HG03439 (cell line): ENCODE measurements at regions not wholly inside any gene's neighbourhood (a gene's known extent, or its start where the extent isn't known, plus 50 kb on each side); places are given as distances from the start of the nearest gene placed in this dataset.
A peak's percentile ranks its signal among the peaks of the same experiment; 100 is the strongest.

Source experiments
- ATAC-seq: cut with Tn5 transposase; IDR thresholded peaks from one replicate; pipeline ENCODE4 v1.9.1; 2021; ENCODE audit warnings: mild to moderate bottlenecking, moderate library complexity; ENCODE audit not compliant: unreplicated experiment

DNA sequence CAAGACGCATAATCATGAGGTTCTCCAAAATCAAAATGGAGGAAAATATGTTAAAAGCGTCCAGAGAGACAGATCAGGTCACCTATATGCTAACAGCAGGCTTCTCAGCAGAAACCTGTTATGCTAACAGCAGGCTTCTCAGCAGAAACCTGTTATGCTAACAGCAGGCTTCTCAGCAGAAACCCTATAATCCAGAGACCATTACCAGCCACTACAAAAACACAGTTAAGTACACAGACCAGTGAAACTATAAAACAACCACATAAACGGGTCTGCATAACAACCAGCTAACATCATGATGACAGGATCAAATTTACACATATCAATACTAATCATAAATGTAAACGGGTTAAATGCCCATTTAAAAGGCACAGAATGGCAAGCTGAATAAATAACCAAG is 1548.4 kb upstream of the TMEFF2 start:
- no peak for ATAC-seq

DNA sequence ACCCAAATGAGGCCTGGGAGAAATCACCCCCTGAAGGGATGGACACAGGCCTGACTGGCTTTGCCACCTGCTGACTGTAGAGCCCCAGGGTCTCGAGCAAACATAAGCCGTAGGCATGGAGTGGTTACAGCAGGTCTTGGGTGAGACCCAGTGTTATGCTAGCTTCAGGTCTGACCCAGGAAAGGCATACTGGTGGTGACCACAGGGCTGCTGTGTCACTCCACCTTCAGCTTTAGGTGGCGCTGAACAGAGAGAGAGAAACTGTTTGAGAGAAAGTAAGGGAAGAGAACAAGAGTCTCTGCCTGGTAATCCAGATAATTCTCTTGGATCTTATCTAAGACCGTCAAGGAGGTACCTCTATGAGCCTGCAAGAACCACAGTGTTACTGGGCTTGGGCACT is 1544.2 kb upstream of the TMEFF2 start:
- no peak for ATAC-seq

- no peak for ATAC-seq
Observed at GRCh38 chr2:193712912-193713311, 1518.2 kb upstream of the TMEFF2 start.

GRCh38 chr2:193703411-193703810 is 1508.7 kb upstream of the TMEFF2 start:
- no peak for ATAC-seq

DNA sequence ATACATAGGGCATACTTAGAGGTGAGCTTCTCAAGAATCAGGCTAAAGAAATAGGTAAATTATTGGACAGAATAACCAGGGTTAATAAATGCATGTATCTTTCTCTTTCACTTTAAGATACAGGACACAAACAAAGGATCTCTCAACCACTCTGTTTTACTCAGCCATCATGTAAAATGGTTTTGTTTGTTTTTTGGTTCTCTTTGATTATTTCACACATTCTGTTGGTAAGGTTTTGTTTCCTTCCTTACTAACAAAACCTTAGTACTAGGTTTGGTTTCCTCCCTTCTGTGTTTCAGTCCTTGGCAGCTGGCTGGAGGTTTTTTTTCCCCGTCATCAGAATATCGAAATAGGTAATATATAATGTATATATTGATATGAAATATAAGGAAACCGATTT is 1506.8 kb upstream of the TMEFF2 start:
- no peak for ATAC-seq

DNA sequence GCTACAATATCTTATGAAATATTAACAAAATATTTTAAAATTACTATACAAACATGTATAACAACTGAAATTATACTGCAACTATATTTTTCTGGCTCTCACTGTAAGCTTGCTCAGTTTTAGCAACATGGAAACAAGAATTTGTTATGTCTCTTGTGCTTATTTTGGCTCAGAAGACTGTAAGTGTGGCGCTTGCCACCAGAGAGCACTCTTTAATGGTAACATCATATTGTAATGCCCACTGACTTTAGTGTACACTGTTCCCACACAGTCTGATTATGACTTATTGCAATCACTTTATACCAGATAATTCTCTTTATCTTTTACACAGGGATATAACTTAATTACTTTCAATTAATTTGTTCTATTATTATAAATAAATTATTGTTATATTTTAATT is 1500.6 kb upstream of the TMEFF2 start:
- ATAC-seq = no peak

DNA sequence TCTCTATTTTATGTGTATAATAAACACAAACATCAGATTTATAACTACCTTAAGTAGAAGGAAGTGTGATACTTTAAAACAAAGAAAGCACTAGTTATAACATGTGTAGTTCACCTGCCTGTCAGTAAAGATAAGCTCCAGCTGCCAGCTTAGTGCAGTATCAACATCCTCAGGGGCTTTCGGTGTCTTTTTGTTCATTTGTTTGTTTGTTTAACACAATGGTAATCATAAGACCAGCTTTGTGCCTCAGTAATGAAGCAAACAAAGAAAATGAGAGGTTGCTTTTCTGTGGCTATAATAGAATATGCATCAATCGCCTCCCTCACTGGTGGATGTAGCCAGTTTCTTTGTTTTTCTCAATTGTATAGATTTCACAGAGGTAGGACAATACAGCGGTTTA is 1499.0 kb upstream of the TMEFF2 start:
- no peak for ATAC-seq

GRCh38 chr2:193690572-193690971 is 1495.8 kb upstream of the TMEFF2 start:
- no peak for ATAC-seq

DNA sequence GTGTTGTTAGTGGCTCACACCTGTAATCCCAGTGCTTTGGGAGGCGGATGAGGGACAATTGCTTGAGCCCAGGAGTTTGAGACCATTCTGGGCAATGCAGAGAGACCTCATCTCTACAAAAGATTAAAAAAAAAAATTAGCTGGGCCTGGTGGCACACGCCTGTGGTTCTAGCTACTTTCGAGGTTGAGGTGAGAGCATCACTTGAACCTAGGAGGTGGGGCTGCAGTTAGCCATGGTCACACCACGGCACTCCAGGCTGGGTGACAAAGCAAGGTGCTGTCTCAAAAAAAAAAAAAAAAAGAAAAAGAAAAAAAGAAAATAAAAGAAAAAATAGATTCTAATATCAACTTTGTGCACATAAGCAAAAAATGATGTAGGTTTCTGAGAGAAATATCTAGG is 1492.5 kb upstream of the TMEFF2 start:
- no peak for ATAC-seq

GRCh38 chr2:193679847-193680246 is 1485.1 kb upstream of the TMEFF2 start:
- ATAC-seq = no peak

DNA sequence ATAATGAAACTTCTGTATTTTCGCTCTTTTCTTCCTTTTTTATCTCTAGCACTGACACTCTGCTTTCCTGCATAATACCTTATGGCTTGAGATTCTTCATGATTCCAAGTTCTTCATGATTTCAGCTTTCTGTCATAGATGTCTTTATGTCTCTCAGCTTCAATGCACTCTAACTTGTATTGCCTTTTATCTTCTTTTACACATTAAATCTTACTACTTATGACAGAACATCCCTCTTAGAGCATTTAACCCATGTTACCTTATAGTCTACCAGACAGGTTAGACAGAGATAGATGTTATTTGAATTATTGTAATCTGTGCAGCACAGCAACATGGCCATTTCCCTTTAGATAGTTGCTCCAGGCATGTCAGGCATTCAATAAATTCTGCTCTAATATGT is 1475.7 kb upstream of the TMEFF2 start:
- ATAC-seq = no peak

GRCh38 chr2:193668557-193669323 is 1474.0 kb upstream of the TMEFF2 start:
- ATAC-seq = no peak

DNA sequence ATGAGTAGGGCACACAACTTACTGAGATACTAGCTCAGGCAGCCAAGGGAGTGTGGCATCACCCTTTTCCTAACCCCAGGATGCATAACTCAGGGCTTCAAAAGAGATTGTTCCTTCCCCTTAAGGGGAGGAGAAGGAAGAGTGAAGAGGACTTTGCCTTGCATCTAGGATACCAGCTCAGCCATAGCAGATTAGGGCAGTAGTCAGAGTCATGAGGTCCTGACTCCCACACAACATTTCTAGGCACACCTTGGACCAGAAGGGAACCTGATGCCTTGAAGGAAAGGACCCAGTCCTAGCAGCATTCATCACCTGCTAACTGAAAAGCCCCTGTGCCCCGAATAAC is 1433.2 kb upstream of the TMEFF2 start:
- no peak for ATAC-seq

DNA sequence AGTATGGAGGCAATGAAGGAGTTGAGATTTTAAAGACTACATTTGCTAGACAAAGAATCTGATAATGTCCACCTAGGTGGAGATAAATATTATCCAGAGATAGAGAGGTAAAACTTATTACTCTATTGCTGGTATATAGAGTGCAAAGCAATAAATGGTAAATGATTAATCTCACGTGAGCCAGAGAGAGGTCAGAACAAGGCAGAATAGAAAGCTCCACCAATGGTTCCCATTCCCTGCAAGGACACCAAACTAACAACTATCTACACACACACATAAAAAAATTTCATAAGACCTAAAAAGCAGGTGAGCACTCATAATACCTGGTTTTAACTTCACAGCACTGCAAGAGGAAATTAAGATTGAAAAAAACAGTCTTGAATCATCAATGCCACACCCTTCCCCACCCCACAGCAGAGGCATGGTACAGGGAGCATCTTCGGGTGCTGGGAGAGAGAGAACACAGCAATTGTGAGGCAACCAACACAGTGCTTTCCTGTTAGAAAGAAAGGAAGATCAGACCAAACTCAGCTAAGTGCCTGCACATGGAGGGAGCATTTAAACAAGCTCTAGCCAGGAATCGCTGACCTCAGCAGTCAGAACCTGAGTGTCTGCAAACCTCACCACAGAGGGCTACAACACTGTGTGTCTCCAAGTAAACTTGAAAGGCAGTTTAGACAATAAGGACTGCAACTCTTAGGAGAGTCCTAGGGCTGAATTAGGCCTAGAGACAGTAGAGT is 1432.6 kb upstream of the TMEFF2 start:
- ATAC-seq = no peak

DNA sequence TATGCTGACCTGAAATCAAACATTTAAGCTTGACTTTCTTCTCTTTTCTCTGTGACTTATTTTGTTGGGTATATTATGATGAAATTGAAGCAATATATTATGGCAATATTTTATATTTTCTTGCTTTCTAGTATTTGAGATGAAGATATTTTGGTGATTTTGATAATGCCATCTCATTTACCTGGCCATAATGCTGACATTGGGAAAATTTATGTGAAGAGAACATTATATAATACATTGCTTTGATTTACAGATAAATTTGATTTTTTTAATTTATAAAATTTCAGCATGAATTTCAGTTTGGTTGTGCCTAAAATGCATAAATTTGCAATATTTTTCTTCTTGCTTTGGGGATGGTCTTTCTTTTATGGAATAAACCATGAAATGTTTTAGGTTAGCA is 1413.7 kb upstream of the TMEFF2 start:
- no peak for ATAC-seq

DNA sequence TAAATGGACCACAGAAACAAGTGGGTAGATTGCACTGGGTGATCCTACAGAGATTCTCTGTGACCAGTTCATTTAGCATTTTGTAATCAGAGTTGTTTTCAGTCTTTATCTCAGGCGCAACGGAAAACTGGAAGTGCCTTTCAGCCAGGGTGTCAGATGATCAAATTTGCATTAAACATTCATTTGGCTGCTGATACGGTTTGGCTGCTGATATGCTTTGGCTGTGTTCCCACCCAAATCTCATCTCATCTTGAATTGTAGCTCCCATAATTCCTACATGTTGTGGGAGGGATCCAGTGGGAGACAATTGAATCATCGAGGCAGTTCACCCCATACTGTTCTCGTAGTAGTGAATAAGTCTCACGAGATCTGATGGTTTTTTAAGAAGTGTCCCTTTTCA is 1396.1 kb upstream of the TMEFF2 start:
- no peak for ATAC-seq

DNA sequence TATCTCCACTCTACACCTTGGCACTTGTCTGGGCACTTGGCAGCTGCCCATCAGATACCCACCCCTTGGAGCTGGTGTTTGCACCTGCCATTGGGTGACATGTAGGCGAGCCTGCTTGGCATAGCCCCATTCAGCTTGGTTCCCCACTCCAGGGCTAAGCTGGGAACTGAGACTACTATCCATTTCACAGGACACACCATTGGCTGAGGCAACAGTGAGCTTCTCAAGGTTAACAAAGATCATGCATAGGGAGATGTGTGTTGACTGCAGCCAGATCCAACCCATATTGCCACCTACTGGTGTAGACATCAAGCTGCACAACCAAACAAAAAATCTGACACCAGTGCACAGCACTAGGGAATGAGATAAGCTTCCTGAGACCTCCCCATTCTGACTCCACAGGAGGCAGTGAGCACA is 1389.8 kb upstream of the TMEFF2 start:
- peak; percentile 93 for ATAC-seq

DNA sequence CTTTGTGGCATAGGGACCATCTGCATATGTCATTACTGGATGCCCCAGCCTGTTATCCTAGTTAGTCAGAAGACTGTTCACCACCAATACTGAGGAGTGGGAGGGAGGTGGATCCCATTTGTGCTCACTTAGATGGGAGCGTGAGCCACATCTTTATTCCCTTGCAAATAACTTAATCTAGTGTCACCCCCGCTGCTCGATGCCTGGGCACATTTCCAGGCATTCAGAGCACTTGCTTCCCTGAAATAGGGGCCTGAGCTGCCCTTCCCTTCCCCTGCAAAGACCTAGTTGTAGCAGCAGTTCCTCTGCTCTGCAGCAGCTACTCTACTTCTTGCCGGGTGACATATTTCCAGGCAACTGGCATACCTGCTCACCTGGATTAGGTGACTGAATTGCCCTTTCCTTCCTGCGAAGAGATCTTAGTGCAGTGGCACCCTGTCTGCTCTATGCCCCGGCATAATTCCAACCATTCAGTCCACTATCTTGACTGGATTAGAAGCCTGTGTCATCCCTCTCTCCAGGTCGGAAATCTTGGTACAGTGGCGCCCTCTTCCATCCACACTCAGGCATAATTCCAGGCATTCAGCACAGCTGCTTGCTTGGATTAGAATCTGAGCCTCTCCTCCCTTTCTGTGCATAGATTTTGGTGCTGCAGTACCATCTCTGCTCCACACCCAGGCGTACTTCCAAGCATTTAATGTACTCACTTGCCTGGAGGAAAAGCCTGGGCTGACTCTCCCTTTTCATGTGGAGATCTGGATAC is 1389.1 kb upstream of the TMEFF2 start:
- ATAC-seq = no peak

- no peak for ATAC-seq
Observed at GRCh38 chr2:193581807-193582206, 1387.1 kb upstream of the TMEFF2 start.

DNA sequence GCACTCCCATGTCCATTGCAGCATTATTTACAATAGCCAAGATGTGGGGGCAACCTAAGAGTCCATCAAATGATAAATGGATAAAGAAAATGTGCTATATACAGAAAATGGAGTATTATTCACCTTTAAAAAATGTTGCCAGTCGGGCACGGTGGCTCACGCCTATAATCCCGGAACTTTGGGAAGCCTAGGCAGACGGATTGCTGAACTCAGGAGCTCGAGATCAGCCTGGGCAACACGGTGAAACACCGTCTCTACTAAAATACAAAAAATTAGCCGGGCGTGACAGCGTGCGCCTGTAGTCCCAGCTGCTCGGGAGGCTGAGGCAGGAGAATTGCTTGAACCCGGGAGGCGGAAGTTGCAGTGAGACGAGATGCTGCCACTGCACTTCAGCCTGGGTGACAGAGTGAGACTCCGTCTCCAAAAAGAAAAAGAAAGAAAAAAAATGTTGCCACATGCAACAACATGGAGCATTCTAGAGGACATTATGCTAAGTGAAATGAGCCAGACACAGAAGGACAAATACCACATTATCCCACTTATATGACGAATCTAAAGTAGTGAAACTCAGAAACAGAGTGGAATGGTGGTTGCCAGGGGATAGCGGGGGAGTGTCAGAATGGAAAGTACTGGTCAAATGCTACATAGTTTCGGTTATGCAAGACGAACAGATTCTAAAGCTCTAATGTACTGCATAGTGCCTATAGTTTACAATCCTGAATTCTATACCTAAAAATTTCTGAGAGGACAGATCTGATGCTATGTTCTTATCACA is 1385.6 kb upstream of the TMEFF2 start:
- ATAC-seq = no peak

DNA sequence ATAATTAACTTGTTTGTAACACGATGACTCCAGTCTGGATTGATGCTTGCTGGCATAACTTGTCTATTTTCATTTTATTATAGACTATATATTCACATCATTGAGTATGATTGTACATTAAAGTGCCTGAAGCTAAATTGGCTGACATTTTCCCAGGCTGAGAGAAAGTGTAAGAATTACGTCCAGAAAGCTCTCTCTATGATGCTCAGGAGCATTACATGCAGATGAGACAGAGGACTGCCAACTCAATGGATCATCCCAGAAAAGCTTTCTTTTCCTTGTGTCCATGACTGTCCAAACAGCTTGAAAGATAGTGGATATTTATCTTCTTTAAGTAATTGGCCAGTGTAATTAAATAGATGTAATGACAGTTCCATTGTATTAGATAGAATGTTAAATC is 1372.2 kb upstream of the TMEFF2 start:
- no peak for ATAC-seq
